ENCODE measurements at regions not wholly inside any gene's neighbourhood (a gene's known extent, or its start where the extent isn't known, plus 50 kb on each side); places are given as distances from the start of the nearest gene placed in this dataset.

- TF ChIP-seq CTCF (IDR thresholded peaks at IDR 0.05; ENCODE audit: poor library complexity) (no peak), EZH2 (IDR thresholded peaks at IDR 0.05; ENCODE audit: borderline replicate concordance) (no peak)
These were observed 153.8 kb upstream of the RORA start for GRCh38 chr15:61382927-61383326.
